Activated naive CD8-positive, alpha-beta T cell treated with anti-CD3 and anti-CD28 coated beads for 36 hours (primary cell): ENCODE measurements at regions not wholly inside any gene's neighbourhood (a gene's known extent, or its start where the extent isn't known, plus 50 kb on each side); places are given as distances from the start of the nearest gene placed in this dataset.

ENCODE experiments used
- DNase-seq: peaks from one replicate; pipeline ENCODE4 v3.0.0; 2021
- H3K27ac Mint-ChIP-seq: one replicate; pipeline ENCODE4 v1.8.0; 2022; ENCODE audit warnings: mild to moderate bottlenecking, moderate library complexity, mixed read lengths
- H3K27me3 Mint-ChIP-seq: one replicate; pipeline ENCODE4 v1.8.0; 2022; ENCODE audit warnings: mild to moderate bottlenecking, mixed read lengths
- H3K36me3 Mint-ChIP-seq: one replicate; pipeline ENCODE4 v1.8.0; 2021; ENCODE audit warnings: mild to moderate bottlenecking, mixed read lengths
- H3K4me1 Mint-ChIP-seq: one replicate; pipeline ENCODE4 v1.8.0; 2021; ENCODE audit warnings: mixed read lengths
- H3K4me3 Mint-ChIP-seq: one replicate; pipeline ENCODE4 v1.8.0; 2022; ENCODE audit warnings: mild to moderate bottlenecking, moderate library complexity, mixed read lengths
- H3K9me3 Mint-ChIP-seq: one replicate; pipeline ENCODE4 v1.8.0; 2022; ENCODE audit warnings: mixed read lengths

- no peak overlapping the region for H3K27ac Mint-ChIP-seq
- H3K27me3 Mint-ChIP-seq, result peaks cover 6% of the 10 kb centered on the region
- no peaks in the 10 kb centered on the region for H3K9me3 Mint-ChIP-seq
- H3K4me1 Mint-ChIP-seq, result no peaks in the 10 kb centered on the region
- H3K36me3 Mint-ChIP-seq, result no peaks in the 10 kb centered on the region
- H3K4me3 Mint-ChIP-seq, result no peak overlapping the region
- no peak for DNase-seq
Observed at GRCh38 chr4:149173241-149174013, 642.2 kb downstream of the IQCM start.

DNA sequence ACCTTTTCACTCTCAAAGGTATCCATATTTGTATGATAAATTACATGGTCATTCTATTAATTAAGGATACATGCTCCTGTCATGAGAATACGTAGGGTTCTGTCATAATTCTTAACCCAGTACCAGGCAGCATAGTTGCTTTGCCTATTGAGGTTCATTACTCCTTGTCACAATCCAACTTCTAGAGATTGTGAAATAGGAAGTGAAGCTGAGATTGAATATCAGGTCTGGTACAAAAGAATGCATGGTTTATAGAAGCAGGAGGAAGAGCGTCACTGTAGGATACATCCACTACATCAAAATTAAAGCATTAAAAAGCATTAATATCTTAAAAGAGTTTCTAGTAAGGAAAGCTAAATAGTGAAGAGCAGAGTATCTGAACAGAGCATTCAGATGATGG is 647.0 kb downstream of the IQCM start:
- H3K4me1 Mint-ChIP-seq, result no peaks in the 10 kb centered on the region
- no peak overlapping the region for H3K4me3 Mint-ChIP-seq
- H3K36me3 Mint-ChIP-seq, result no peaks in the 10 kb centered on the region
- no peaks in the 10 kb centered on the region for H3K9me3 Mint-ChIP-seq
- no peak overlapping the region for H3K27ac Mint-ChIP-seq
- no peak for DNase-seq
- H3K27me3 Mint-ChIP-seq, result peaks cover 4% of the 10 kb centered on the region

GRCh38 chr4:149166876-149167275 is 648.8 kb downstream of the IQCM start:
- Mint-ChIP-seq H3K9me3 (no peaks in the 10 kb centered on the region), H3K36me3 (no peaks in the 10 kb centered on the region), H3K4me3 (no peak overlapping the region), H3K4me1 (no peaks in the 10 kb centered on the region), H3K27me3 (peaks cover 4% of the 10 kb centered on the region), H3K27ac (no peak overlapping the region)
- DNase-seq, result no peak

GRCh38 chr4:149166365-149166764 is 649.3 kb downstream of the IQCM start:
- Mint-ChIP-seq H3K27ac (no peak overlapping the region), H3K4me1 (no peaks in the 10 kb centered on the region), H3K4me3 (no peak overlapping the region), H3K27me3 (peaks cover 4% of the 10 kb centered on the region), H3K36me3 (no peaks in the 10 kb centered on the region), H3K9me3 (no peaks in the 10 kb centered on the region)
- DNase-seq, result no peak

DNA sequence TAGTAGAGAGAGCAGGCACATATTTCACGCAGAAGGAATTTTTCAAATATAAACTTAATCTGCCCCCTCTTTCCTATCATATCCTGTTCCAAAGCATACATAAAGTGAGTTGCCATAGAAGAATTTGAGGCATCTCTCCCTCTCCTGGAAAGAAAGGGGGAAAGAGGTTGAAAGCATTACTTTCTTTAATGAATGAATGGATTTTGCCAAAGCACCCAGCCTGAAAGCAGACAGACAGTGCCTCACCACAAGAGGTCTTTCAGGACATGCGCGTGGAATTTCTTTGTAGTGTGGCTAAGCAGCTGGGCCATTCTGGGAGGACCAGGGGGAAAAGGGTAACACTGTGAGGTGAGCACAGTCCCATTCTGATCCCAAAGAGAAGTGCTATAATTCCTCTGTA is 651.4 kb downstream of the IQCM start:
- no peak overlapping the region for H3K27ac Mint-ChIP-seq
- no peak for DNase-seq
- H3K4me3 Mint-ChIP-seq, result no peak overlapping the region
- H3K36me3 Mint-ChIP-seq, result no peaks in the 10 kb centered on the region
- peaks cover 4% of the 10 kb centered on the region for H3K27me3 Mint-ChIP-seq
- no peaks in the 10 kb centered on the region for H3K9me3 Mint-ChIP-seq
- no peaks in the 10 kb centered on the region for H3K4me1 Mint-ChIP-seq

GRCh38 chr4:149161247-149161646 is 654.4 kb downstream of the IQCM start:
- Mint-ChIP-seq H3K9me3 (no peaks in the 10 kb centered on the region), H3K4me3 (no peak overlapping the region)

DNA sequence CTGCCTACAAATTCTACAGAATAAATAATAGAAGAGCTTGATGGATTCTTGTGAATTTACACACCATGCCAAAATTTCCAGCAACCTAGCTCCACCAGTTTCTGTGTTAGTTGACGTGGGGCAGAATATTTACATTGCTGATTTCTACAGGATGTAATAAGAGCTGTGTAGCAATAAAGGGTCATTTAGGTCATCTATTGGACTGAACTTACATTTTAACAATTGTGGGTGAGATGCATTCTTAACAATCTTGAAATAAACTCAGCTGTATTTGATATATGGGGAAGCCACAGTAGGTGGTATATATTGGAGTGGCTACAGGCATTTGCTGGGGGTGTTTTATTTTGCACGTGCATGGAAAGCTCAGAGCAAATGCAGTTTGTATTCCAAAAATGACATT is 655.3 kb downstream of the IQCM start:
- Mint-ChIP-seq H3K9me3 (no peaks in the 10 kb centered on the region), H3K27me3 (peaks cover 4% of the 10 kb centered on the region), H3K27ac (no peak overlapping the region), H3K4me1 (no peaks in the 10 kb centered on the region), H3K36me3 (no peaks in the 10 kb centered on the region), H3K4me3 (no peak overlapping the region)
- DNase-seq, result no peak

More at GRCh38 chr4:149161247-149161646, 654.4 kb downstream of the IQCM start:
- peaks cover 4% of the 10 kb centered on the region for H3K27me3 Mint-ChIP-seq
- no peak for DNase-seq
- H3K36me3 Mint-ChIP-seq, result no peaks in the 10 kb centered on the region
- no peak overlapping the region for H3K27ac Mint-ChIP-seq
- no peaks in the 10 kb centered on the region for H3K4me1 Mint-ChIP-seq

DNA sequence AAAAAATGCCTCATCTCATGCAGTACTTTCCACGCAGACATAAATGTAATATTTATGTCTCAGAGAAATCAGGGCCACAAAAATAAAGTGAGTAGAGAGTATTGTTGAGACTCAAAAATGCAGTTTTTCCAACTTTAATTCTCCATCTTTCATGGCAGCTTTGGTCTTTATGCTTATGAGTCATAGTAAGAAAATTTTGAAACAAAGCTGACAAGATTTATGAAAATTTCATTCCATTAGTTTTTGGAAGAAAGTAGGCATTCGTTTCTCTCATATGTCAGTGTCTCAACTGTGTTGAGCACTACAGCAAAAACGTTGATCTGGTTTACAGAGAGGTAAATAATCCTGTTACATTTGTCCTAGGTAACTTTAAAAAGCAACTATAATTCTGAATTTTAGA is 656.8 kb downstream of the IQCM start:
- H3K9me3 Mint-ChIP-seq, result no peaks in the 10 kb centered on the region

DNA sequence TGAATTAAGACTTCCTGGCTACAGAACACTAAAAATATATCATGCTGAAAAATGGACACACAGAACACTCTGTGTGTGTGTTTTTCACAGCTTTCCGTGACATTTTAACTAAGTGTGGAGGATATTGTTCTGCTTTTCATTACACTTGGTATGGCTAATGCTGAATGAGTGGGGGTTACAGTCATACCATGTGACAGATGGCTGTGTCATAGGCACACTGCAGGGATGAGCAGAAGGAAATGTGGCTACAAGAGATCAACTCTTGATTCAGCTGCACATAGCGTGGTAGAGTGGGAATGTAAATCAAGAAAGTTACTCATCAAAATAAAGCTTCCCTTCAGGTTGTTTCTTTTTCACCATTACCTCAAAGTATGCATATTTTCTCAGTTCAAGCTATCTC is 669.8 kb downstream of the IQCM start:
- Mint-ChIP-seq H3K36me3 (no peaks in the 10 kb centered on the region), H3K27ac (no peak overlapping the region), H3K4me3 (no peak overlapping the region), H3K27me3 (peaks cover 14% of the 10 kb centered on the region), H3K9me3 (peaks cover 2% of the 10 kb centered on the region), H3K4me1 (no peaks in the 10 kb centered on the region)
- no peak for DNase-seq

More for the DNA sequence above, 656.8 kb downstream of the IQCM start:
- H3K36me3 Mint-ChIP-seq, result no peaks in the 10 kb centered on the region
- no peak overlapping the region for H3K4me3 Mint-ChIP-seq
- H3K27me3 Mint-ChIP-seq, result peaks cover under 1% of the 10 kb centered on the region
- DNase-seq, result no peak
- no peak overlapping the region for H3K27ac Mint-ChIP-seq
- no peaks in the 10 kb centered on the region for H3K4me1 Mint-ChIP-seq

DNA sequence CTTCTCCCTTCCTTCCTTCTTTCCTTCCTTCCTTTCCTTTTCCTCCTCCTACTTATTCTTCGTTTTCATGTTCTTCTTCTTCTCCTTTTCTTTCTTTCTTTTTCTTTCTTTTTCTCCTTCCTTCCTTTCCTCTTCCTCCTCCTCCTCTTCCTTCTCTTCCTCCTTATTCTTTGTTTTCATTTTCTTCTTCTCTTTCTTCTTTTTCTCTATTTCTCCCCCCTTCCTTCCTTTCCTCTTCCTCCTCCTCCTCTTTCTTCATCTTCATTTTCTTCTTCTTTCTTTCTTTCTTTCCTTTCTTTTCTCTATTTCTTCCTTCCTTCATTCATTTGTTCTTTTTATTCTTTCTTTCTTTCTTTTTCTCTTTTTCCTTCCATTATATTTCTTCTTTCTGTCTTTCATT is 671.6 kb downstream of the IQCM start:
- H3K27me3 Mint-ChIP-seq, result peaks cover 14% of the 10 kb centered on the region
- no peak overlapping the region for H3K27ac Mint-ChIP-seq
- no peaks in the 10 kb centered on the region for H3K36me3 Mint-ChIP-seq
- H3K4me3 Mint-ChIP-seq, result no peak overlapping the region
- peaks cover 2% of the 10 kb centered on the region for H3K9me3 Mint-ChIP-seq
- no peaks in the 10 kb centered on the region for H3K4me1 Mint-ChIP-seq
- DNase-seq, result no peak

DNA sequence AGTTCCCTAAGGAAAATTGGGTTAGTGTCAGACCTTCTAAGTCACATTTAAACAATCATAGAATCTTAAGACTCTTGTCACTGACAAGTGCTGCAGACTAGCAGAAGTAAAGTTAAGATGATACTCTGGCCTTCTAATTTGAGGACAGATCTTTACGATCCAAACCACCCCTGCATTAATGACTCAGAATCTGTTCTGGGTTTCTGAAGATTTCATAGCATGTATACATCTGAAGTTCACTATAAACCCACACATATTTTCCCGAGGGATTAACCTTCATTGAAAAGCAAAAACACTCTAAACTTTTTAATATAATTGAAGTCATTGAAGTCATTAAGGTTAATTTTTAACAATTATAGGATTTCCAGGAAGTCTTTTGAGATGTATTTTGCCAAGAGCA is 674.3 kb downstream of the IQCM start:
- no peaks in the 10 kb centered on the region for H3K4me1 Mint-ChIP-seq
- peaks cover 2% of the 10 kb centered on the region for H3K9me3 Mint-ChIP-seq
- H3K4me3 Mint-ChIP-seq, result no peak overlapping the region
- H3K27ac Mint-ChIP-seq, result no peak overlapping the region
- H3K27me3 Mint-ChIP-seq, result peaks cover 10% of the 10 kb centered on the region
- H3K36me3 Mint-ChIP-seq, result no peaks in the 10 kb centered on the region
- DNase-seq, result no peak

- H3K27ac Mint-ChIP-seq, result no peak overlapping the region
- no peak overlapping the region for H3K4me3 Mint-ChIP-seq
- no peaks in the 10 kb centered on the region for H3K36me3 Mint-ChIP-seq
- H3K27me3 Mint-ChIP-seq, result peaks cover 13% of the 10 kb centered on the region
- no peaks in the 10 kb centered on the region for H3K4me1 Mint-ChIP-seq
- H3K9me3 Mint-ChIP-seq, result peaks cover 3% of the 10 kb centered on the region
- DNase-seq, result no peak
Observed at GRCh38 chr4:149140841-149141240, 674.8 kb downstream of the IQCM start.

DNA sequence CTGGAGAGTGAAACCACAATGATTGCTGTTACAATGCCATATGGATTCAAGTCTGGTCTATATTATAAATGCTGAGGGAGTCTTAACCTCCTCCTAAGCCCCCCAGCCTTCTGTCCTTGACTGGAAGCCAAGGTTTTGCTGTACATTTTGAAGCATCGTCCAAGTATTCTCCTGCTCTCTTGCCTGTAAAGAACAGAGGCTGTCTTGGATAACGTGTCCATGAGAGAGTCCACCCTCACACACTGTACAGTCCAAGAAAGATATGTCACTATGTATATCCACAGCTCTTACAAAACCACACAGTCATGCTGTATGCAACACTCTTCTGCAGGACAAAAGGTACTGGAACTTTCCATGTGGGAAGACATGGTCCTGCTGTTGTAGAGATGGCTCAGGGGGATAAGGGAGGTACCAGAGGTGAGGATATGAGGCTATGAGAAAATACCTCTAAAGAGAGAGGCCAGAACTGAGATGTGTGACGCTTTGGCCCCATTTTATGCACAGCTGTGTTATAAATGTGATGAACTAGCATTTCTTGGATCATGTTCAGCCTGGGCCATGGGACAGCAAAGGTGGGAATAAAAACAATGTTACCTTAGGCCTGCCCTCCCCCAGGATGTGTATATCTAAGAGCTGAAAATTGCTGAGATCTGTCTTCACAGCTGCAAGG is 678.6 kb downstream of the IQCM start:
- Mint-ChIP-seq H3K36me3 (no peaks in the 10 kb centered on the region), H3K4me1 (no peaks in the 10 kb centered on the region), H3K9me3 (peaks cover 7% of the 10 kb centered on the region), H3K27ac (no peak overlapping the region), H3K4me3 (no peak overlapping the region), H3K27me3 (peaks cover 4% of the 10 kb centered on the region)
- no peak for DNase-seq

GRCh38 chr4:149135062-149135461 is 680.6 kb downstream of the IQCM start:
- Mint-ChIP-seq H3K4me1 (no peaks in the 10 kb centered on the region), H3K27ac (no peak overlapping the region), H3K9me3 (peaks cover 7% of the 10 kb centered on the region), H3K4me3 (no peak overlapping the region), H3K36me3 (no peaks in the 10 kb centered on the region), H3K27me3 (peaks cover 4% of the 10 kb centered on the region)
- no peak for DNase-seq

DNA sequence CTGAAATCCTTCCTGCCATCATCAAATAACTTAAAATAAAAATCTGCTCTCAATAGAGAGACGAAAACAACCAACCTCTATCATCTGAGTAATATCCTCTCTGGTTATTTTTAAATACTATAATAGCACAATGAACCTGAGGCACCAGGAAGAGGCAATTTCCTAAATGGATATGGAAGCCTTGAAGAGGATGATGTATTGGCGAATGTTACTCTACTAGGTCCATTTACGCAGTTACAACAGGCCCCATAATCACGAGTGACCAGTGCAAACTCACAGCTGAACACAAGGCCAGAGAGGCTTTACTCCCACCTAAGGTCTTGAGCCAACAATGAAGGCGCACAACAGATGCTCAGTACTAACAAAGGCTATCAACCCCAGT is 678.8 kb upstream of the NR3C2 start:
- DNase-seq, result no peak
- Mint-ChIP-seq H3K36me3 (no peaks in the 10 kb centered on the region), H3K4me3 (no peak overlapping the region), H3K27me3 (no peaks in the 10 kb centered on the region), H3K4me1 (no peaks in the 10 kb centered on the region), H3K27ac (no peak overlapping the region), H3K9me3 (no peaks in the 10 kb centered on the region)
